OCI-LY1 (cell line): ENCODE measurements at regions not wholly inside any gene's neighbourhood (a gene's known extent, or its start where the extent isn't known, plus 50 kb on each side); places are given as distances from the start of the nearest gene placed in this dataset.

Source experiments
- EZH2 ChIP-seq: fragments of 200-600 bp; sonication (generic), shearing (Covaris generic); IDR thresholded peaks from 2 replicates; pipeline ENCODE4 v1.8.0; 2017; ENCODE audit warnings: borderline replicate concordance, mixed run types, mild to moderate bottlenecking, antibody characterized with exemption, low read length, moderate library complexity, mixed read lengths
- TF ChIP-seq, protein P1 (sequence below): fragments of 200-600 bp; sonication (generic), shearing (Covaris generic); IDR thresholded peaks from 2 replicates; pipeline ENCODE4 v1.5.1; 2017; ENCODE audit warnings: mild to moderate bottlenecking, antibody characterized with exemption, low read length, moderate library complexity, mixed read lengths

DNA sequence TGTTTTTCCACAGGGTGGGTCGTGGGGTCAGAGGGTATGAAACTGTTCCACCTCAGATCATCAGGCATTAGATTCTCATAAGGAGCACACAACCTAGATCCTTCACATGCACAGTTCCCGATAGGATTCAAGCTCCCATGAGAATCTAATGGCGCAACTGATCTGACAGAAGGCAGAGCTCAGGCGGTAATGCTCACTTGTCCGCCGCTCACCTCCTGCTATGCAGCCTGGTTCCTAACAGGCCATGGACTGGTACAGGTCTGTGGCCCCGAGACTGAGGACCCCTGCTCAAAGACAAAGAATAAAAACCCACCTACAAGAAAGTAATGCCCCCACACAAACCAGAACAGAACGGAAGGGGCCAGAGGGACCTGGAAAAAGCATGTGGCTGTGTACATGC, 76.1 kb upstream of the SNX9 start:
- TF ChIP-seq, protein P1, sequence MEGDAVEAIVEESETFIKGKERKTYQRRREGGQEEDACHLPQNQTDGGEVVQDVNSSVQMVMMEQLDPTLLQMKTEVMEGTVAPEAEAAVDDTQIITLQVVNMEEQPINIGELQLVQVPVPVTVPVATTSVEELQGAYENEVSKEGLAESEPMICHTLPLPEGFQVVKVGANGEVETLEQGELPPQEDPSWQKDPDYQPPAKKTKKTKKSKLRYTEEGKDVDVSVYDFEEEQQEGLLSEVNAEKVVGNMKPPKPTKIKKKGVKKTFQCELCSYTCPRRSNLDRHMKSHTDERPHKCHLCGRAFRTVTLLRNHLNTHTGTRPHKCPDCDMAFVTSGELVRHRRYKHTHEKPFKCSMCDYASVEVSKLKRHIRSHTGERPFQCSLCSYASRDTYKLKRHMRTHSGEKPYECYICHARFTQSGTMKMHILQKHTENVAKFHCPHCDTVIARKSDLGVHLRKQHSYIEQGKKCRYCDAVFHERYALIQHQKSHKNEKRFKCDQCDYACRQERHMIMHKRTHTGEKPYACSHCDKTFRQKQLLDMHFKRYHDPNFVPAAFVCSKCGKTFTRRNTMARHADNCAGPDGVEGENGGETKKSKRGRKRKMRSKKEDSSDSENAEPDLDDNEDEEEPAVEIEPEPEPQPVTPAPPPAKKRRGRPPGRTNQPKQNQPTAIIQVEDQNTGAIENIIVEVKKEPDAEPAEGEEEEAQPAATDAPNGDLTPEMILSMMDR, result no peak
- no peak for TF ChIP-seq EZH2
